H9 (cell line): ENCODE measurements at regions not wholly inside any gene's neighbourhood (a gene's known extent, or its start where the extent isn't known, plus 50 kb on each side); places are given as distances from the start of the nearest gene placed in this dataset.

Experiments used
- DNase-seq: peaks from one replicate; pipeline ENCODE4 v3.0.0-alpha.2; 2017
- H2AFZ ChIP-seq: one replicate; pipeline ENCODE4 v1.6.1; 2013; ENCODE audit warnings: mild to moderate bottlenecking, low read length, control low read depth, moderate library complexity
- H2AK5ac ChIP-seq: 2 replicates; pipeline ENCODE4 v1.6.1; 2013; ENCODE audit warnings: low read length, control low read depth, mixed read lengths; ENCODE audit not compliant: insufficient read length
- H2BK120ac ChIP-seq: one replicate; pipeline ENCODE4 v1.6.1; 2013; ENCODE audit warnings: low read depth, mild to moderate bottlenecking, low read length, control low read depth, inconsistent platforms; ENCODE audit not compliant: poor library complexity, severe bottlenecking
- H2BK12ac ChIP-seq: 2 replicates; pipeline ENCODE4 v1.6.1; 2013; ENCODE audit warnings: low read length, control low read depth, mixed read lengths, low read depth; ENCODE audit not compliant: insufficient read length
- H2BK15ac ChIP-seq: 2 replicates; pipeline ENCODE4 v1.6.1; 2013; ENCODE audit warnings: low read depth, low read length, control low read depth
- H2BK20ac ChIP-seq: one replicate; pipeline ENCODE4 v1.6.1; 2013; ENCODE audit warnings: low read depth, mild to moderate bottlenecking, low read length, control low read depth, inconsistent platforms; ENCODE audit not compliant: poor library complexity, severe bottlenecking
- H2BK5ac ChIP-seq: 2 replicates; pipeline ENCODE4 v1.6.1; 2013; ENCODE audit warnings: low read length, control low read depth, mixed read lengths; ENCODE audit not compliant: insufficient read length
- H3K14ac ChIP-seq: 2 replicates; pipeline ENCODE4 v1.6.1; 2013; ENCODE audit warnings: low read length, control low read depth; ENCODE audit not compliant: insufficient read depth
- H3K18ac ChIP-seq: 2 replicates; pipeline ENCODE4 v1.6.1; 2013; ENCODE audit warnings: low read depth, mild to moderate bottlenecking, mixed read lengths, low read length, control low read depth; ENCODE audit not compliant: insufficient read length
- H3K23ac ChIP-seq: 2 replicates; pipeline ENCODE4 v1.6.1; 2013; ENCODE audit warnings: low read length, control low read depth, mixed read lengths, low read depth; ENCODE audit not compliant: insufficient read length
- H3K23me2 ChIP-seq: 2 replicates; pipeline ENCODE4 v1.6.1; 2013; ENCODE audit warnings: low read depth, mild to moderate bottlenecking, mixed read lengths, low read length, control low read depth; ENCODE audit not compliant: insufficient read length, poor library complexity, severe bottlenecking
- H3K27ac ChIP-seq: 2 replicates; pipeline ENCODE4 v1.5.1; 2013; ENCODE audit warnings: low read length, control low read depth, mixed read lengths, low read depth; ENCODE audit not compliant: insufficient read length
- H3K27me3 ChIP-seq: 2 replicates; pipeline ENCODE4 v1.6.1; 2013; ENCODE audit warnings: low read length, control low read depth, inconsistent platforms; ENCODE audit not compliant: insufficient read depth
- H3K4ac ChIP-seq: 2 replicates; pipeline ENCODE4 v1.6.1; 2013; ENCODE audit warnings: low read depth, mild to moderate bottlenecking, control low read depth, inconsistent platforms, low read length, moderate library complexity
- H3K4me1 ChIP-seq: 2 replicates; pipeline ENCODE4 v1.6.1; 2013; ENCODE audit warnings: low read length, control low read depth, inconsistent platforms; ENCODE audit not compliant: insufficient read depth
- H3K4me2 ChIP-seq: 2 replicates; pipeline ENCODE4 v1.6.1; 2013; ENCODE audit warnings: low read length, control low read depth, mixed read lengths; ENCODE audit not compliant: insufficient read length, insufficient read depth
- H3K56ac ChIP-seq: 2 replicates; pipeline ENCODE4 v1.6.1; 2013; ENCODE audit warnings: low read depth, mild to moderate bottlenecking, mixed read lengths, low read length, control low read depth; ENCODE audit not compliant: insufficient read length
- H3K79me1 ChIP-seq: 2 replicates; pipeline ENCODE4 v1.6.1; 2013; ENCODE audit warnings: low read depth, mild to moderate bottlenecking, moderate library complexity, low read length, control low read depth, inconsistent platforms; ENCODE audit not compliant: insufficient read depth, poor library complexity, severe bottlenecking
- H3K79me2 ChIP-seq: 2 replicates; pipeline ENCODE4 v1.6.1; 2013; ENCODE audit warnings: low read length, control low read depth, inconsistent platforms; ENCODE audit not compliant: insufficient read depth
- H3K9ac ChIP-seq: 2 replicates; pipeline ENCODE4 v1.6.1; 2013; ENCODE audit warnings: low read length, control low read depth, mixed read lengths; ENCODE audit not compliant: insufficient read length; ENCODE audit errors: extremely low read depth
- H3K9me3 ChIP-seq: one replicate; pipeline ENCODE4 v1.6.1; 2013; ENCODE audit warnings: low read depth, low read length, inconsistent platforms; ENCODE audit not compliant: control insufficient read depth
- H3T11ph ChIP-seq: one replicate; pipeline ENCODE4 v1.6.1; 2013; ENCODE audit warnings: mild to moderate bottlenecking, low read length, control low read depth, inconsistent platforms
- H4K20me1 ChIP-seq: one replicate; pipeline ENCODE4 v1.6.1; 2013; ENCODE audit not compliant: control insufficient read depth, insufficient read length, insufficient read depth
- H4K5ac ChIP-seq: 2 replicates; pipeline ENCODE4 v1.6.1; 2013; ENCODE audit warnings: low read depth, mild to moderate bottlenecking, mixed read lengths, low read length, control low read depth; ENCODE audit not compliant: insufficient read length
- H4K8ac ChIP-seq: replicated peaks from 2 replicates; pipeline ENCODE4 v1.6.1; 2013; ENCODE audit warnings: low read length, control low read depth, mixed read lengths, low read depth; ENCODE audit not compliant: insufficient read length
- H4K91ac ChIP-seq: 2 replicates; pipeline ENCODE4 v1.6.1; 2013; ENCODE audit warnings: low read depth, mild to moderate bottlenecking, moderate library complexity, mixed read lengths, low read length, control low read depth; ENCODE audit not compliant: insufficient read length
- H3K27ac Mint-ChIP-seq, 3 experiments: 2 replicates in 2 of 3; 3 replicates in 1 of 3; pipeline ENCODE4 v1.8.0; 2020 to 2021; ENCODE audit warnings: mixed read lengths in 3 of 3, mild to moderate bottlenecking in 1 of 3, moderate library complexity in 1 of 3
- H3K27me3 Mint-ChIP-seq: 2 replicates; pipeline ENCODE4 v1.8.0; 2021; ENCODE audit warnings: low read depth, mild to moderate bottlenecking, moderate library complexity, mixed read lengths
- H3K36me3 Mint-ChIP-seq, 3 experiments: 2 replicates in 2 of 3; 3 replicates in 1 of 3; pipeline ENCODE4 v1.8.0; 2020 to 2021; ENCODE audit warnings: low read depth in 3 of 3, mixed read lengths in 3 of 3; ENCODE audit not compliant: insufficient read depth in 1 of 3
- H3K4me1 Mint-ChIP-seq, 2 experiments: 2 replicates each; pipeline ENCODE4 v1.8.0; 2020; ENCODE audit warnings: mixed read lengths in 2 of 2
- H3K4me3 Mint-ChIP-seq, 2 experiments: 2 replicates in 1 of 2; 3 replicates in 1 of 2; pipeline ENCODE4 v1.8.0; 2020 to 2021; ENCODE audit warnings: mild to moderate bottlenecking in 2 of 2, mixed read lengths in 2 of 2, moderate library complexity in 1 of 2
- H3K9me3 Mint-ChIP-seq, 2 experiments: 2 replicates in 1 of 2; 3 replicates in 1 of 2; pipeline ENCODE4 v1.8.0; 2020; ENCODE audit warnings: mild to moderate bottlenecking in 2 of 2, mixed read lengths in 2 of 2, moderate library complexity in 1 of 2
- WGBS: extraction: QIAGEN DNeasy Blood & Tissue Kit; methylation state at CpG from one replicate; pipeline ENCODE4 v1.1.7; 2013; ENCODE audit warnings: missing lambda C conversion rate, low lambda C conversion rate, mixed read lengths; ENCODE audit not compliant: insufficient read length; ENCODE audit errors: extremely low coverage; 5-methylcytosine and 5-hydroxymethylcytosine counted together
- TF ChIP-seq, protein P1 (sequence below): fragments of 200-600 bp; sonication (generic); conservative IDR thresholded peaks from 3 replicates; pipeline ENCODE4 v1.8.0; 2021; ENCODE audit warnings: antibody characterized with exemption, mild to moderate bottlenecking

GRCh38 chr22:47626428-47627390, 864.3 kb downstream of the TBC1D22A start:
- Histone ChIP-seq H2BK20ac (no peak overlapping the region), H3K14ac (no peak overlapping the region), H3T11ph (no peak overlapping the region), H3K23ac (no peak overlapping the region), H2BK120ac (no peak overlapping the region), H3K79me1 (no peaks in the 10 kb centered on the region), H3K4me1 (no peaks in the 10 kb centered on the region), H2BK15ac (no peak overlapping the region), H3K18ac (no peak overlapping the region), H2AFZ (no peak overlapping the region), H4K91ac (no peak overlapping the region), H3K23me2 (no peaks in the 10 kb centered on the region), H3K79me2 (no peaks in the 10 kb centered on the region), H3K4ac (no peak overlapping the region), H4K20me1 (no peaks in the 10 kb centered on the region), H3K56ac (no peak overlapping the region), H3K27me3 (no peaks in the 10 kb centered on the region), H3K9ac (no peak overlapping the region), H2BK5ac (no peak overlapping the region), H4K8ac (no peak overlapping the region), H2BK12ac (no peak overlapping the region), H2AK5ac (no peak overlapping the region), H3K27ac (no peak overlapping the region), H3K4me2 (no peak overlapping the region), H4K5ac (no peak overlapping the region), H3K9me3 (no peaks in the 10 kb centered on the region)
- WGBS = no CpG with 5 or more reads among the region's 15 CpGs
- Mint-ChIP-seq H3K4me1 (no peaks in the 10 kb centered on the region), H3K27ac (no peak overlapping the region; a peak in 1 of 7 replicates), H3K9me3 (peaks cover 0 to 10% of the 10 kb centered on the region in 2 experiments; a peak in 2 of 5 replicates), H3K4me3 (peak overlapping the region in 1 of 2 experiments; percentile 38; a peak in 1 of 5 replicates), H3K27me3 (peaks cover 19% of the 10 kb centered on the region), H3K36me3 (peaks cover 0 to 1% (median 0%) of the 10 kb centered on the region in 3 experiments; a peak in 1 of 7 replicates)
- DNase-seq = no peak
- TF ChIP-seq, protein P1, sequence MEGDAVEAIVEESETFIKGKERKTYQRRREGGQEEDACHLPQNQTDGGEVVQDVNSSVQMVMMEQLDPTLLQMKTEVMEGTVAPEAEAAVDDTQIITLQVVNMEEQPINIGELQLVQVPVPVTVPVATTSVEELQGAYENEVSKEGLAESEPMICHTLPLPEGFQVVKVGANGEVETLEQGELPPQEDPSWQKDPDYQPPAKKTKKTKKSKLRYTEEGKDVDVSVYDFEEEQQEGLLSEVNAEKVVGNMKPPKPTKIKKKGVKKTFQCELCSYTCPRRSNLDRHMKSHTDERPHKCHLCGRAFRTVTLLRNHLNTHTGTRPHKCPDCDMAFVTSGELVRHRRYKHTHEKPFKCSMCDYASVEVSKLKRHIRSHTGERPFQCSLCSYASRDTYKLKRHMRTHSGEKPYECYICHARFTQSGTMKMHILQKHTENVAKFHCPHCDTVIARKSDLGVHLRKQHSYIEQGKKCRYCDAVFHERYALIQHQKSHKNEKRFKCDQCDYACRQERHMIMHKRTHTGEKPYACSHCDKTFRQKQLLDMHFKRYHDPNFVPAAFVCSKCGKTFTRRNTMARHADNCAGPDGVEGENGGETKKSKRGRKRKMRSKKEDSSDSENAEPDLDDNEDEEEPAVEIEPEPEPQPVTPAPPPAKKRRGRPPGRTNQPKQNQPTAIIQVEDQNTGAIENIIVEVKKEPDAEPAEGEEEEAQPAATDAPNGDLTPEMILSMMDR = peak; percentile 29; the same call in 2 of the 3 replicates
